Left lung (tissue), 4 donors: ENCODE measurements at regions not wholly inside any gene's neighbourhood (a gene's known extent, or its start where the extent isn't known, plus 50 kb on each side); places are given as distances from the start of the nearest gene placed in this dataset.

Source experiments
- ATAC-seq: fragments of 200-7000 bp; cut with Tn5 transposase; one replicate; pipeline ENCODE4 v1.9.1; 2020; ENCODE audit warnings: moderate library complexity
- DNase-seq, 4 donors: peaks; one replicate each; pipeline ENCODE4 v3.0.0-alpha.2; 2013 to 2020
- H3K27ac ChIP-seq, 2 donors: fragments of 200-600 bp; sonication (generic) in 1 of 2; one replicate each; pipeline versions ENCODE4 v1.5.0 to v1.8.0; 2020 to 2021
- H3K27me3 ChIP-seq, 2 donors: fragments of 200-600 bp; sonication (generic) in 1 of 2; one replicate each; pipeline versions ENCODE4 v1.5.0 to v1.8.0; 2020 to 2021
- H3K36me3 ChIP-seq, 2 donors: fragments of 200-600 bp; sonication (generic) in 1 of 2; one replicate each; pipeline versions ENCODE4 v1.5.0 to v1.8.0; 2020 to 2021
- H3K4me1 ChIP-seq, 2 donors: fragments of 200-600 bp; one replicate each; pipeline ENCODE4 v1.8.0; 2021
- H3K4me3 ChIP-seq, 2 donors: fragments of 200-600 bp; sonication (generic) in 1 of 2; one replicate each; pipeline versions ENCODE4 v1.5.0 to v1.8.0; 2020 to 2021; ENCODE audit warnings: mild to moderate bottlenecking in 1 of 2
- H3K9me3 ChIP-seq, 2 donors: fragments of 200-600 bp; sonication (generic) in 1 of 2; one replicate each; pipeline versions ENCODE4 v1.5.0 to v1.8.0; 2020 to 2021
- CTCF ChIP-seq, 2 donors: fragments of 200-600 bp; sonication (generic) in 1 of 2; IDR thresholded peaks; one replicate each; pipeline versions ENCODE4 v1.5.0 to v1.8.0; 2021; ENCODE audit warnings: antibody characterized with exemption in 2 of 2
- intact Hi-C, 2 donors: fragments of 100-400 bp; cut with DNase I; formaldehyde crosslinking; loops; one replicate each; pipeline versions ENCODE4 v1.11.2 to v1.14.2; 2022
- donor health status: DM: no; HTN: yes; CAD: no.
- donor health status: DM: no; HTN: no; CAD: no.

- H3K4me1 ChIP-seq: no peaks in the 10 kb centered on the region
- no peak for DNase-seq
- no peaks in the 10 kb centered on the region for H3K36me3 ChIP-seq
- H3K27me3 ChIP-seq: no peaks in the 10 kb centered on the region
- H3K27ac ChIP-seq: no peak overlapping the region
- no peak overlapping the region for H3K4me3 ChIP-seq
- no peak for ATAC-seq
- intact Hi-C loops: no loop called here
- no peaks in the 10 kb centered on the region for H3K9me3 ChIP-seq
- TF ChIP-seq CTCF (IDR thresholded peaks at IDR 0.05): no peak
These were observed 415.8 kb downstream of the SETD4 start for GRCh38 chr21:35644523-35644922.

- H3K27me3 ChIP-seq: peaks cover 0 to 1% of the 10 kb centered on the region in 2 donors
- no peak for TF ChIP-seq CTCF (IDR thresholded peaks at IDR 0.05)
- no peaks in the 10 kb centered on the region for H3K36me3 ChIP-seq
- intact Hi-C loops: no loop called here
- no peak for DNase-seq
- H3K27ac ChIP-seq: no peak overlapping the region
- no peaks in the 10 kb centered on the region for H3K4me1 ChIP-seq
- no peaks in the 10 kb centered on the region for H3K9me3 ChIP-seq
- H3K4me3 ChIP-seq: no peak overlapping the region
- ATAC-seq: no peak
These were observed 417.1 kb downstream of the SETD4 start for GRCh38 chr21:35643176-35643575.

- intact Hi-C loops: no loop called here
- no peak for TF ChIP-seq CTCF (IDR thresholded peaks at IDR 0.05)
- no peak overlapping the region for H3K4me3 ChIP-seq
- peaks cover 0 to 4% of the 10 kb centered on the region in 2 donors for H3K27me3 ChIP-seq
- H3K9me3 ChIP-seq: no peaks in the 10 kb centered on the region
- H3K4me1 ChIP-seq: no peaks in the 10 kb centered on the region
- ATAC-seq: no peak
- H3K36me3 ChIP-seq: no peaks in the 10 kb centered on the region
- DNase-seq: no peak
- H3K27ac ChIP-seq: no peak overlapping the region
These were observed 418.9 kb downstream of the SETD4 start for GRCh38 chr21:35641271-35642016.

- DNase-seq: no peak
- no peak overlapping the region for H3K27ac ChIP-seq
- peaks cover 0 to 4% of the 10 kb centered on the region in 2 donors for H3K27me3 ChIP-seq
These were observed 422.9 kb downstream of the SETD4 start for GRCh38 chr21:35637431-35637830.

GRCh38 chr21:35635994-35636393 is 424.3 kb downstream of the SETD4 start:
- no peak overlapping the region for H3K4me3 ChIP-seq
- intact Hi-C loops: no loop called here
- peaks cover 0 to 4% of the 10 kb centered on the region in 2 donors for H3K27me3 ChIP-seq
- TF ChIP-seq CTCF (IDR thresholded peaks at IDR 0.05): no peak
- no peak overlapping the region for H3K27ac ChIP-seq
- no peak for DNase-seq
- H3K4me1 ChIP-seq: no peaks in the 10 kb centered on the region
- ATAC-seq: no peak
- H3K36me3 ChIP-seq: no peaks in the 10 kb centered on the region
- H3K9me3 ChIP-seq: no peaks in the 10 kb centered on the region

More at GRCh38 chr21:35637431-35637830, 422.9 kb downstream of the SETD4 start:
- Histone ChIP-seq H3K4me3 (no peak overlapping the region), H3K4me1 (no peaks in the 10 kb centered on the region), H3K36me3 (no peaks in the 10 kb centered on the region), H3K9me3 (no peaks in the 10 kb centered on the region)
- no peak for ATAC-seq
- intact Hi-C loops: no loop called here
- TF ChIP-seq CTCF (IDR thresholded peaks at IDR 0.05): no peak
